ENCODE measurements at regions not wholly inside any gene's neighbourhood (a gene's known extent, or its start where the extent isn't known, plus 50 kb on each side); places are given as distances from the start of the nearest gene placed in this dataset.
A peak's percentile ranks its signal among the peaks of the same experiment; 100 is the strongest.

DNA sequence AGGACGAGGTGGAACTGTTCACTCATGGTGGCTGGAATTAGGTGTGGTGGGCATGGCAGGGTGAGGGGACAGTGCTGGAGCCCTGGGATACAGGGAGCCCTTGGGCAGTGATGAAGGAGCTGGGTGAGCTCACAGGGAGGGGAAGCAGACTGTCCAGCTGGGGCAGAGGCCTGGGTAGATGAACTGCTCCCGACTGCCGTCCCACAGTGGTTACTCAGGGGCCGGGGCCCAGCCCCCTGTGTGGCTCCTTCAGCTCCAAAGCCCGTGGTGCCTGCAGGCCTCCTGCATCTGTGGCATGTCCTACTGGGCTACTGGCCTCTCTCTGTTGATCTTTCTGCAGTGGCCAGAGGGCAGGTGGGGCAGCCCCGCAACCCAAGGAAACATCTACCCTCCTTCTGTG lies 661.1 kb downstream of the NPHP4 start:
- intact Hi-C loops (cut with DNase I) = loop anchor here in 1 of 10 donors (5.0 kb wide), 1 partner anchor 106 kb away; no protein-coding TSS in a partner anchor
- no peak overlapping the region for H3K4me3 ChIP-seq
- ATAC-seq (no peak), DNase-seq (no peak)
- H3K4me1 ChIP-seq = no peaks in the 10 kb centered on the region
- TF ChIP-seq POLR2A (IDR thresholded peaks at IDR 0.05) = no peak
- TF ChIP-seq, protein P1, sequence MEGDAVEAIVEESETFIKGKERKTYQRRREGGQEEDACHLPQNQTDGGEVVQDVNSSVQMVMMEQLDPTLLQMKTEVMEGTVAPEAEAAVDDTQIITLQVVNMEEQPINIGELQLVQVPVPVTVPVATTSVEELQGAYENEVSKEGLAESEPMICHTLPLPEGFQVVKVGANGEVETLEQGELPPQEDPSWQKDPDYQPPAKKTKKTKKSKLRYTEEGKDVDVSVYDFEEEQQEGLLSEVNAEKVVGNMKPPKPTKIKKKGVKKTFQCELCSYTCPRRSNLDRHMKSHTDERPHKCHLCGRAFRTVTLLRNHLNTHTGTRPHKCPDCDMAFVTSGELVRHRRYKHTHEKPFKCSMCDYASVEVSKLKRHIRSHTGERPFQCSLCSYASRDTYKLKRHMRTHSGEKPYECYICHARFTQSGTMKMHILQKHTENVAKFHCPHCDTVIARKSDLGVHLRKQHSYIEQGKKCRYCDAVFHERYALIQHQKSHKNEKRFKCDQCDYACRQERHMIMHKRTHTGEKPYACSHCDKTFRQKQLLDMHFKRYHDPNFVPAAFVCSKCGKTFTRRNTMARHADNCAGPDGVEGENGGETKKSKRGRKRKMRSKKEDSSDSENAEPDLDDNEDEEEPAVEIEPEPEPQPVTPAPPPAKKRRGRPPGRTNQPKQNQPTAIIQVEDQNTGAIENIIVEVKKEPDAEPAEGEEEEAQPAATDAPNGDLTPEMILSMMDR (IDR thresholded peaks at IDR 0.05) = no peak
- no peaks in the 10 kb centered on the region for H3K27me3 ChIP-seq
- H3K36me3 ChIP-seq = no peaks in the 10 kb centered on the region
- H3K27ac ChIP-seq = no peak overlapping the region
- peaks cover 0 to 8% (median 0%) of the 10 kb centered on the region in 12 donors for H3K9me3 ChIP-seq
- WGBS, 4 donors = 74 to 83% (median 78%) methylated on average over 5 to 6 of the region's 6 CpGs

DNA sequence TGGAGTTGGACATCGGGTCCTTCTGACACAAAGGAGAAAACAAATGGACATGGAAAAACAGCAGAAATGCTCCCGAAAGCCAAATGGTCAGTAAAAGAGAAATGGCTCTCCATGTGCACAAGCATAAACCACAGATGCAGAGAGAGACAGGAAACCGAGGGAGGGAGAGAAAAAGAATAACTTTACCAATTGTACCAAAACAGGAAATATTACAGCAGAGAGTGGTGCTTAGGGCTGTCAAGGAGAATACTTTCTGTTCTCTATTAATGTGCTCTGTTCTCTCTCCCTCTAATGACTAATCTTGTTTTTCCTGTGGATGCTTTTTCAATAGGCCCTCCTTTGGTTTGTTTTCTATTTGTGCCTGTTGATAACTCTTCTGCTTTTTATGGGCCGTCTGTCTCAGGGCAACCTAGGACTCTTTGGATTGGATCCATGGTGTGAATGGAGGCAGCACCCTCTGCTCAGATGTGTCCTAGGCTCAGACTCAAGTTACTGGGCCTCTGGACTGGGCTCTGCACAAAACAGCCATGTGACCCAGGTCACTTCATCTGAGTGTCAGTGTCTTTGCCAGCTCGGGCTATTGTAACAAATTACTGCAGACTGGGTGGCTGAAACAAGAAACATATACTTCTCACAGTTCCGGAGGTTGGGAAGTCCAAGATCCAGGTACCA lies 663.0 kb downstream of the NPHP4 start:
- no peaks in the 10 kb centered on the region for H3K36me3 ChIP-seq
- intact Hi-C loops (cut with DNase I) = no loop called here
- H3K4me3 ChIP-seq = no peak overlapping the region
- no peaks in the 10 kb centered on the region for H3K4me1 ChIP-seq
- peaks cover 0 to 8% (median 0%) of the 10 kb centered on the region in 12 donors for H3K9me3 ChIP-seq
- 55 to 71% (median 60%) methylated on average over 6 of the region's 6 CpGs for WGBS, 4 donors
- no peak for TF ChIP-seq POLR2A (IDR thresholded peaks at IDR 0.05)
- TF ChIP-seq, protein P1 (IDR thresholded peaks at IDR 0.05) = no peak
- H3K27ac ChIP-seq = peak overlapping the region in 1 of 12 donors; percentile 77
- no peaks in the 10 kb centered on the region for H3K27me3 ChIP-seq
- no peak for DNase-seq
- ATAC-seq = no peak

DNA sequence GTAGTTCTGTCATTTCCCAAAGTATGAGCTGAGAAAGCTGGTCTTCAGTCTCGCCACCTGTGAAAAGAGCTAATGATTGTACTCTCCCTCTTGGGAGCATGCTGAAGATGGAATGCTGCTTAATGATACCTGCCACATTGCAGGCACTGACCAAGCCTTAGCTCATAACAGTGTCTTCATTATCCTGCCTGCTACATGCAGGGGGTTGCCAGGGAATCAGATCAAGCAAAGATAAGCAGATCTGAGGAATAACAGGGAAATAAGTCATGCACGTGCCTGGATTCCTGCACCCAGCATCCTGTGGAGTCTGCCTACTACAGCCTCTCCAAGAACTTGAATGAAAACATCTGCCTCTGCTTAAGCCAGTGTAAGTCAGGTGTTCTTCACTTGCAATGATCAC lies 667.3 kb downstream of the NPHP4 start:
- 52 to 77% (median 65%) methylated on average over 2 of the region's 2 CpGs for WGBS, 4 donors
- no peak overlapping the region for H3K4me3 ChIP-seq
- no peaks in the 10 kb centered on the region for H3K36me3 ChIP-seq
- H3K27me3 ChIP-seq = no peaks in the 10 kb centered on the region
- no peaks in the 10 kb centered on the region for H3K4me1 ChIP-seq
- H3K9me3 ChIP-seq = peaks cover 0 to 14% (median 3%) of the 10 kb centered on the region in 12 donors
- intact Hi-C loops (cut with DNase I) = no loop called here
- no peak overlapping the region for H3K27ac ChIP-seq
- no peak for TF ChIP-seq POLR2A (IDR thresholded peaks at IDR 0.05)
- TF ChIP-seq, protein P1 (IDR thresholded peaks at IDR 0.05) = no peak
- ATAC-seq (no peak), DNase-seq (no peak)

DNA sequence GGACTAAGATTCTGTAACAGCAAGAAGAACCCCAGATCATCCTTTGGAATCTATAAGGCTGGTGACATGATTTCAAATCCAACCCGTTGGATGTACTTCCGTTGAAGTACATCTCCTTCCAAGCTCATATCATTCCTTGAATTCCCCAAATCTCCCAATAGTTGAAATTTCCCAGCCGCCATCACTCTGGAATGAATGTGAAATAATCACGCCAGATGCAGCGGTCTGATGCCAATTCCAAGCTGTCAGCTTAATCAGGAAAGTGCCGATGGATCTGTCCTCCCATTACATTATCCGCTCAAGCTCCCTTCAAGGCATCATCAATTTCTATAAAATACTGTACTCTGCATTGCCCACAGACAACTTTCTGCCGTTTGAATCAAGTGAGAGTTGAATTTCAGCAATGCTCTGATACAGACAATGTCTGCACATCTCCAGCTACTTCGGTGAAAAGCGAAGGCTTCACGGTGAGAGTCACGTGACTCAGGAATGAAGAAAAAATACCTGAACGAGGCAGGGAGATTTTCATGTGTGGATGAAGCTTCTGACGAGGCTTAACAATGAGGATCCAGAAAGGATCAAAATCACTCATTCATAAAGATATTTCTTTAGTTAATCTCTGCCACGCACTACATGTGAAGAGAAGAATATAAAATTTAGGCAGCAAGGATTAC lies 663.9 kb downstream of the AJAP1 start:
- intact Hi-C loops (cut with DNase I) = no loop called here
- WGBS, 4 donors = 72 to 75% (median 73%) methylated on average over 15 of the region's 15 CpGs

More for the DNA sequence above, 663.9 kb downstream of the AJAP1 start:
- Histone ChIP-seq H3K27me3 (peaks cover 0 to 20% (median 0%) of the 10 kb centered on the region in 9 donors), H3K36me3 (no peaks in the 10 kb centered on the region), H3K9me3 (peaks cover 0 to 12% (median 1%) of the 10 kb centered on the region in 12 donors), H3K27ac (no peak overlapping the region), H3K4me3 (no peak overlapping the region), H3K4me1 (no peaks in the 10 kb centered on the region)
- ATAC-seq (no peak), DNase-seq (no peak)
- TF ChIP-seq, protein P1 (IDR thresholded peaks at IDR 0.05) = no peak
- TF ChIP-seq POLR2A (IDR thresholded peaks at IDR 0.05) = no peak

Measured in heart left ventricle (tissue), 16 donors.